A673 (cell line): ENCODE measurements at regions not wholly inside any gene's neighbourhood (a gene's known extent, or its start where the extent isn't known, plus 50 kb on each side); places are given as distances from the start of the nearest gene placed in this dataset.
"Not testable (repeated sequence)": the region's sequence is repeated elsewhere in the genome, so short reads cannot be mapped to it uniquely, and the experiment has no call there.

Experiments
- BruUV-seq: library from RNA; stranded (reverse); fragments of 400-500 nt; replicated peaks from 2 replicates; lab custom pipeline; 2021; lab: Mats Ljungman, UMichigan
- CTCF ChIA-PET: fragments of 300-600 bp; sonication (Branson Sonifier 250); formaldehyde crosslinking; loops from one replicate; lab custom pipeline; 2022; ENCODE audit warnings: antibody characterized with exemption; lab: Charles Lee
- POLR2A ChIA-PET: fragments of 300-600 bp; sonication (Branson Sonifier 250); formaldehyde crosslinking; loops from one replicate; lab custom pipeline; 2022; ENCODE audit warnings: antibody characterized with exemption; ENCODE audit not compliant: low non-redundant PET; lab: Charles Lee
- DNase-seq: peaks from one replicate; pipeline ENCODE4 v3.0.0-alpha.2; 2015; ENCODE audit warnings: low spot score
- H3K27ac ChIP-seq: fragments of 200-600 bp; sonication (generic); 2 replicates; pipeline ENCODE4 v1.5.1; 2016; ENCODE audit warnings: mixed run types, low read depth, mild to moderate bottlenecking, mixed read lengths, antibody characterized with exemption, low read length; ENCODE audit not compliant: poor library complexity, severe bottlenecking
- H3K27me3 ChIP-seq: fragments of 200-600 bp; sonication (generic); replicated peaks from 2 replicates; pipeline ENCODE4 v1.6.1; 2017; ENCODE audit warnings: mixed run types, low read depth, mild to moderate bottlenecking, mixed read lengths, antibody characterized with exemption, low read length; ENCODE audit not compliant: insufficient read depth, poor library complexity
- H3K36me3 ChIP-seq: fragments of 200-600 bp; sonication (generic); 2 replicates; pipeline ENCODE4 v1.6.1; 2016; ENCODE audit warnings: mixed run types, mild to moderate bottlenecking, mixed read lengths, antibody characterized with exemption, low read length; ENCODE audit not compliant: insufficient read depth, poor library complexity, severe bottlenecking
- H3K4me1 ChIP-seq: fragments of 200-600 bp; sonication (generic); 2 replicates; pipeline ENCODE4 v1.6.1; 2017; ENCODE audit warnings: mixed run types, mild to moderate bottlenecking, mixed read lengths, antibody characterized with exemption, low read length; ENCODE audit not compliant: insufficient read depth, poor library complexity, severe bottlenecking
- H3K4me3 ChIP-seq: fragments of 200-600 bp; sonication (generic); 2 replicates; pipeline ENCODE4 v1.5.1; 2016; ENCODE audit warnings: low read depth, mixed run types, mild to moderate bottlenecking, mixed read lengths, low read length; ENCODE audit not compliant: poor library complexity, severe bottlenecking
- H3K9me3 ChIP-seq: fragments of 200-600 bp; sonication (generic); 2 replicates; pipeline ENCODE4 v1.6.1; 2016; ENCODE audit warnings: mixed run types, low read depth, mild to moderate bottlenecking, mixed read lengths, antibody characterized with exemption, low read length; ENCODE audit not compliant: poor library complexity, severe bottlenecking
- CTCF ChIP-seq: fragments of 300-800, 200-600 bp; sonication (generic); conservative IDR thresholded peaks from 2 replicates; pipeline ENCODE4 v1.5.1; 2017; ENCODE audit warnings: low read depth, mild to moderate bottlenecking, antibody characterized with exemption, low read length, moderate library complexity, mixed read lengths
- EZH2 ChIP-seq: fragments of 200-600 bp; sonication (generic); IDR thresholded peaks from 2 replicates; pipeline ENCODE4 v1.6.1; 2017; ENCODE audit warnings: borderline replicate concordance, low read depth, mild to moderate bottlenecking, mixed read lengths, antibody characterized with exemption, low read length; ENCODE audit not compliant: poor library complexity, severe bottlenecking
- intact Hi-C: fragments of 100-400 bp; cut with micrococcal nuclease; formaldehyde crosslinking; loops from one replicate; pipeline ENCODE4 v1.10.0; 2022; ENCODE audit not compliant: unreplicated experiment

GRCh38 chr10:11403646-11404045 lies 207.8 kb downstream of the USP6NL start:
- H3K4me3 ChIP-seq, DNase-seq, H3K36me3 ChIP-seq, H3K4me1 ChIP-seq, H3K27ac ChIP-seq, H3K27me3 ChIP-seq, H3K9me3 ChIP-seq, CTCF ChIA-PET, intact Hi-C loops, POLR2A ChIA-PET, BruUV-seq: not testable (repeated sequence)

- intact Hi-C loops, result no loop called here
- BruUV-seq, result no TSS peak
- Histone ChIP-seq H3K9me3 (no peaks in the 10 kb centered on the region), H3K36me3 (no peaks in the 10 kb centered on the region), H3K27me3 (no peaks in the 10 kb centered on the region), H3K4me1 (peaks cover 3% of the 10 kb centered on the region), H3K4me3 (no peak overlapping the region), H3K27ac (no peak overlapping the region)
- TF ChIP-seq EZH2 (no peak), CTCF (no peak)
- ChIA-PET CTCF (no interaction called here), POLR2A (no interaction called here)
- DNase-seq, result no peak
Measured at GRCh38 chr10:11403116-11403515, 208.3 kb downstream of the USP6NL start.

GRCh38 chr10:11402392-11402791 lies 209.1 kb downstream of the USP6NL start:
- BruUV-seq, result no TSS peak
- ChIA-PET CTCF (no interaction called here), POLR2A (no interaction called here)
- no peak for DNase-seq
- no peaks in the 10 kb centered on the region for H3K9me3 ChIP-seq
- H3K4me1 ChIP-seq, result peaks cover 3% of the 10 kb centered on the region
- TF ChIP-seq EZH2 (no peak), CTCF (no peak)
- intact Hi-C loops, result no loop called here
- H3K27me3 ChIP-seq, result no peaks in the 10 kb centered on the region
- no peaks in the 10 kb centered on the region for H3K36me3 ChIP-seq
- no peak overlapping the region for H3K27ac ChIP-seq
- no peak overlapping the region for H3K4me3 ChIP-seq

- Histone ChIP-seq H3K27ac (no peak overlapping the region), H3K4me3 (no peak overlapping the region), H3K9me3 (no peaks in the 10 kb centered on the region), H3K4me1 (peaks cover 3% of the 10 kb centered on the region), H3K36me3 (no peaks in the 10 kb centered on the region), H3K27me3 (no peaks in the 10 kb centered on the region)
- no peak for DNase-seq
- TF ChIP-seq CTCF (no peak), EZH2 (no peak)
- intact Hi-C loops, result no loop called here
- CTCF ChIA-PET, result no interaction called here
- POLR2A ChIA-PET, result no interaction called here
- no TSS peak for BruUV-seq
Measured at GRCh38 chr10:11401264-11402235, 209.9 kb downstream of the USP6NL start.
